GM12892 (cell line): ENCODE measurements at regions not wholly inside any gene's neighbourhood (a gene's known extent, or its start where the extent isn't known, plus 50 kb on each side); places are given as distances from the start of the nearest gene placed in this dataset.
"Not testable (repeated sequence)": the region's sequence is repeated elsewhere in the genome, so short reads cannot be mapped to it uniquely, and the experiment has no call there.

Source experiments
- DNase-seq: peaks from one replicate; pipeline ENCODE4 v3.0.0; 2011; ENCODE audit not compliant: insufficient read length
- FAIRE-seq: peaks from 2 replicates; lab custom pipeline; 2011; peaks lifted over from hg19 to GRCh38; lab: Jason Lieb, UNC
- POLR2A ChIP-seq: IDR thresholded peaks from 2 replicates; pipeline ENCODE4 v1.6.1; 2011; ENCODE audit warnings: low read depth, low read length, control low read depth
- POLR2AphosphoS5 ChIP-seq: IDR thresholded peaks from 2 replicates; pipeline ENCODE4 v1.6.1; 2011; ENCODE audit warnings: low read depth, low read length, control low read depth
- TAF1 ChIP-seq: IDR thresholded peaks from 2 replicates; pipeline ENCODE4 v1.6.1; 2011; ENCODE audit warnings: low read depth, mild to moderate bottlenecking, control low read depth, low read length, borderline replicate concordance

- FAIRE-seq, result no peak
- no peak for DNase-seq
- TF ChIP-seq POLR2AphosphoS5 (no peak), POLR2A (no peak), TAF1 (no peak)
These were observed 129.8 kb upstream of the GJE1 start for GRCh38 chr6:142002825-142003405.

GRCh38 chr6:141996823-141997222 lies 135.9 kb upstream of the GJE1 start:
- TF ChIP-seq POLR2AphosphoS5, result no peak
- TF ChIP-seq TAF1, result no peak
- no peak for TF ChIP-seq POLR2A
- no peak for DNase-seq

GRCh38 chr6:141992109-141992508 lies 140.6 kb upstream of the GJE1 start:
- TF ChIP-seq POLR2A (no peak), POLR2AphosphoS5 (no peak), TAF1 (no peak)

More at GRCh38 chr6:141996823-141997222, 135.9 kb upstream of the GJE1 start:
- FAIRE-seq, result no peak

GRCh38 chr6:141990840-141991239 lies 141.9 kb upstream of the GJE1 start:
- no peak for DNase-seq
- no peak for TF ChIP-seq POLR2A
- TF ChIP-seq POLR2AphosphoS5, result no peak
- no peak for TF ChIP-seq TAF1
- no peak for FAIRE-seq

More at GRCh38 chr6:141992109-141992508, 140.6 kb upstream of the GJE1 start:
- FAIRE-seq (no peak), DNase-seq (no peak)

- no peak for TF ChIP-seq POLR2A
- no peak for TF ChIP-seq TAF1
- TF ChIP-seq POLR2AphosphoS5, result no peak
- no peak for DNase-seq
- no peak for FAIRE-seq
These were observed 143.1 kb upstream of the GJE1 start for GRCh38 chr6:141989706-141989959.

- FAIRE-seq (peak; percentile 69), DNase-seq (no peak)
- TF ChIP-seq POLR2AphosphoS5, result no peak
- TF ChIP-seq POLR2A, result no peak
- no peak for TF ChIP-seq TAF1
These were observed 143.6 kb upstream of the GJE1 start for GRCh38 chr6:141988954-141989705.

GRCh38 chr6:141988327-141988726 lies 144.4 kb upstream of the GJE1 start:
- TF ChIP-seq POLR2AphosphoS5 (no peak), TAF1 (no peak), POLR2A (no peak)
- DNase-seq (no peak), FAIRE-seq (no peak)

- TF ChIP-seq POLR2A (no peak), TAF1 (no peak), POLR2AphosphoS5 (no peak)
- no peak for DNase-seq
- no peak for FAIRE-seq
These were observed 146.3 kb upstream of the GJE1 start for GRCh38 chr6:141986457-141986856.

- no peak for DNase-seq
- TF ChIP-seq TAF1 (no peak), POLR2AphosphoS5 (no peak), POLR2A (no peak)
- FAIRE-seq, result no peak
These were observed 151.5 kb upstream of the GJE1 start for GRCh38 chr6:141981190-141981589.

GRCh38 chr6:141977782-141978181 lies 154.9 kb upstream of the GJE1 start:
- no peak for DNase-seq
- TF ChIP-seq POLR2A, result no peak
- TF ChIP-seq POLR2AphosphoS5, result no peak
- no peak for TF ChIP-seq TAF1
- FAIRE-seq, result no peak

- FAIRE-seq, result no peak
These were observed 155.7 kb upstream of the GJE1 start for GRCh38 chr6:141976994-141977393.

GRCh38 chr6:141969768-141970415 lies 162.8 kb upstream of the GJE1 start:
- FAIRE-seq, result not testable (repeated sequence)

More at GRCh38 chr6:141976994-141977393, 155.7 kb upstream of the GJE1 start:
- no peak for DNase-seq
- no peak for TF ChIP-seq POLR2A
- TF ChIP-seq TAF1, result no peak
- TF ChIP-seq POLR2AphosphoS5, result no peak

More at GRCh38 chr6:141969768-141970415, 162.8 kb upstream of the GJE1 start:
- not testable (repeated sequence) for DNase-seq
